Islet precursor cell (in vitro differentiated cells): ENCODE measurements at regions not wholly inside any gene's neighbourhood (a gene's known extent, or its start where the extent isn't known, plus 50 kb on each side); places are given as distances from the start of the nearest gene placed in this dataset.
"Not testable (repeated sequence)": the region's sequence is repeated elsewhere in the genome, so short reads cannot be mapped to it uniquely, and the experiment has no call there.

Experiments
- DNase-seq: peaks from one replicate; pipeline ENCODE4 v3.0.0-alpha.2; 2018

- DNase-seq = no peak
These were observed 350.7 kb downstream of the NSUN3 start for GRCh38 chr3:94413336-94414108.

GRCh38 chr3:94414418-94414817, 351.6 kb downstream of the NSUN3 start:
- DNase-seq = no peak

GRCh38 chr3:94416768-94417167, 353.9 kb downstream of the NSUN3 start:
- no peak for DNase-seq

GRCh38 chr3:94417963-94418455, 355.1 kb downstream of the NSUN3 start:
- DNase-seq = no peak

GRCh38 chr3:94420931-94421330, 358.1 kb downstream of the NSUN3 start:
- no peak for DNase-seq

- no peak for DNase-seq
These were observed 360.7 kb downstream of the NSUN3 start for GRCh38 chr3:94423578-94423977.

GRCh38 chr3:94429517-94429916, 366.7 kb downstream of the NSUN3 start:
- DNase-seq = no peak

- DNase-seq = no peak
These were observed 369.2 kb downstream of the NSUN3 start for GRCh38 chr3:94431876-94432570.

GRCh38 chr3:94433811-94434210, 370.9 kb downstream of the NSUN3 start:
- no peak for DNase-seq

- no peak for DNase-seq
These were observed 378.1 kb downstream of the NSUN3 start for GRCh38 chr3:94440767-94441493.

GRCh38 chr3:94441494-94441847, 378.6 kb downstream of the NSUN3 start:
- no peak for DNase-seq

- no peak for DNase-seq
These were observed 391.0 kb downstream of the NSUN3 start for GRCh38 chr3:94453864-94454263.

- no peak for DNase-seq
These were observed 396.3 kb downstream of the NSUN3 start for GRCh38 chr3:94459167-94459566.

- DNase-seq = peak; percentile 58
These were observed 398.1 kb downstream of the NSUN3 start for GRCh38 chr3:94460931-94461330.

GRCh38 chr3:94462931-94463330, 400.1 kb downstream of the NSUN3 start:
- DNase-seq = no peak

- DNase-seq = no peak
These were observed 409.6 kb downstream of the NSUN3 start for GRCh38 chr3:94472511-94472910.

- no peak for DNase-seq
These were observed 418.5 kb downstream of the NSUN3 start for GRCh38 chr3:94481226-94481898.

- DNase-seq = no peak
These were observed 419.8 kb downstream of the NSUN3 start for GRCh38 chr3:94482686-94483085.

GRCh38 chr3:94483403-94483802, 420.5 kb downstream of the NSUN3 start:
- no peak for DNase-seq

- DNase-seq = no peak
These were observed 432.1 kb downstream of the NSUN3 start for GRCh38 chr3:94494992-94495391.

GRCh38 chr3:94500146-94500545, 437.3 kb downstream of the NSUN3 start:
- no peak for DNase-seq

GRCh38 chr3:94507354-94507753, 444.5 kb downstream of the NSUN3 start:
- DNase-seq = not testable (repeated sequence)

- DNase-seq = no peak
These were observed 450.0 kb downstream of the NSUN3 start for GRCh38 chr3:94512876-94513275.
